T-helper 1 cell treated with Interleukin-12 subunit alpha and Interleukin-12 subunit beta and Interleukin-4 antibody, amounts not matched to agents 30 μg/mL and 1 μg/mL, for 36 hours (primary cell): ENCODE measurements at regions not wholly inside any gene's neighbourhood (a gene's known extent, or its start where the extent isn't known, plus 50 kb on each side); places are given as distances from the start of the nearest gene placed in this dataset.

Experiments used
- H3K27ac Mint-ChIP-seq: one replicate; pipeline ENCODE4 v1.8.0; 2021; ENCODE audit warnings: mild to moderate bottlenecking, mixed read lengths
- H3K27me3 Mint-ChIP-seq: one replicate; pipeline ENCODE4 v1.8.0; 2021; ENCODE audit warnings: low read depth, mixed read lengths
- H3K36me3 Mint-ChIP-seq: one replicate; pipeline ENCODE4 v1.8.0; 2021; ENCODE audit warnings: low read depth, mixed read lengths
- H3K4me1 Mint-ChIP-seq: one replicate; pipeline ENCODE4 v1.8.0; 2021; ENCODE audit warnings: low read depth, mixed read lengths
- H3K4me3 Mint-ChIP-seq: one replicate; pipeline ENCODE4 v1.8.0; 2021; ENCODE audit warnings: mild to moderate bottlenecking, moderate library complexity, mixed read lengths
- H3K9me3 Mint-ChIP-seq: one replicate; pipeline ENCODE4 v1.8.0; 2021; ENCODE audit warnings: mixed read lengths

DNA sequence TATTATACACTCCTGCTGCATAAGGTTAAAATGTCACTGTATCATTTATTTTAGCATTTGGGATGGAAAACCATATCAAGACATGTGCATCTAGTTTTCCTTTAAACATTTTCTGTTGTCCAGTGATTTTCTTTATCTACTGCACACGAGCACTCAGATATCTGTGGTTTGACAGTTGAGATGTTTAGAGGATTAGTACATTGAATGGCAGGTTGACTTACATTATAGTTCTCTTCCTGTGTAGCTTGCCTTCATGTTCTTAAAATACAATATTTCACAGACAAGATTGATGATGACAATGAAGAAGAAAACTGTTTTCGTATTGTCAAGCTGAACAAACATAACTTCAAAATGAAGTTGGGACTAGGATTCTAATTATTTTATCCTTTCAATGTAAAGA lies 2378.4 kb upstream of the WWC1 start:
- no peak overlapping the region for H3K4me3 Mint-ChIP-seq
- no peaks in the 10 kb centered on the region for H3K4me1 Mint-ChIP-seq
- no peak overlapping the region for H3K27ac Mint-ChIP-seq
- peaks cover 25% of the 10 kb centered on the region for H3K9me3 Mint-ChIP-seq
- H3K36me3 Mint-ChIP-seq, result no peaks in the 10 kb centered on the region
- H3K27me3 Mint-ChIP-seq, result no peaks in the 10 kb centered on the region

GRCh38 chr5:165914456-165914855 lies 2377.0 kb upstream of the WWC1 start:
- no peaks in the 10 kb centered on the region for H3K36me3 Mint-ChIP-seq
- no peak overlapping the region for H3K27ac Mint-ChIP-seq
- H3K4me3 Mint-ChIP-seq, result no peak overlapping the region
- H3K27me3 Mint-ChIP-seq, result no peaks in the 10 kb centered on the region
- peaks cover 19% of the 10 kb centered on the region for H3K9me3 Mint-ChIP-seq
- H3K4me1 Mint-ChIP-seq, result no peaks in the 10 kb centered on the region

DNA sequence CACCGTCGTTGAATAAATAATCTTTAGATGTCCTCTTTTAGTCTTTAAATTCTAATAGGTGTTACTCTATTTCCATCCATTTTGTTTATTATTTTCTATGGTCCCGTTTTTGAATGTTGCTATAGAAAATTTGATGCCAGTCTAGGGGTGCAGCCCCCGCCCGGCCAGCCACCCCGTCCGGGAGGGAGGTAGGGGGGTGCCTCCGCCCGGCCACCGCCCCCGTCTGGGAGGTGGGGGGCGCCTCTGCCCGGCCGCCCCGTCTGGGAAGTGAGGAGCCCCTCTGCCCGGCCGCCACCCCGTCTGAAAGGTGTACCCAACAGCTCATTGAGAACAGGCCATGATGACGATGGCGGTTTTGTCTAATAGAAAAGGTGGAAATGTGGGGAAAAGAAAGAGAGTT lies 2372.2 kb upstream of the WWC1 start:
- H3K27ac Mint-ChIP-seq, result no peak overlapping the region
- no peaks in the 10 kb centered on the region for H3K27me3 Mint-ChIP-seq
- peaks cover 17% of the 10 kb centered on the region for H3K9me3 Mint-ChIP-seq
- H3K4me3 Mint-ChIP-seq, result no peak overlapping the region
- no peaks in the 10 kb centered on the region for H3K36me3 Mint-ChIP-seq
- H3K4me1 Mint-ChIP-seq, result no peaks in the 10 kb centered on the region

DNA sequence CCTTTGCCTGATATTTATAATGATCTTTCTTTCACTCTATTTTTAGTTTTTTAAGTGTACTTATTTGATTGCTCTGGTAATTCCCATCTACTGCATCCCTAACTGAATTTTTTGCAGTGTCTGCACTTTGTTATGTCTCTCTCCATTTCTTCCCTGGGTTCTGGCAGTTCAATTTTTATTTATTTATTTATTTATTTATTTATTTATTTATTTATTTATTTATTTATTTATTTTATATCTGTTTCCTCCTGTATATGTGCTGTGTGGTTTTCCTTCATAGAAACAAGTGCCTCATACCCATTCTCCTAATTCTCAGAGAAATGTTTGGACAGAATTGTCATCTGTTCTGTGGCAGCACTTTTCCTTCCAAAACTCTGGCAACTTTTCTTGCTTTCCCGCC lies 2370.8 kb upstream of the WWC1 start:
- H3K27ac Mint-ChIP-seq, result no peak overlapping the region
- H3K27me3 Mint-ChIP-seq, result no peaks in the 10 kb centered on the region
- H3K4me3 Mint-ChIP-seq, result no peak overlapping the region
- H3K9me3 Mint-ChIP-seq, result peaks cover 19% of the 10 kb centered on the region
- H3K4me1 Mint-ChIP-seq, result no peaks in the 10 kb centered on the region
- no peaks in the 10 kb centered on the region for H3K36me3 Mint-ChIP-seq

- no peak overlapping the region for H3K4me3 Mint-ChIP-seq
- no peaks in the 10 kb centered on the region for H3K27me3 Mint-ChIP-seq
- H3K36me3 Mint-ChIP-seq, result no peaks in the 10 kb centered on the region
- H3K27ac Mint-ChIP-seq, result no peak overlapping the region
- peaks cover 24% of the 10 kb centered on the region for H3K9me3 Mint-ChIP-seq
- no peaks in the 10 kb centered on the region for H3K4me1 Mint-ChIP-seq
Measured at GRCh38 chr5:165928971-165929370, 2362.5 kb upstream of the WWC1 start.

- Mint-ChIP-seq H3K27ac (no peak overlapping the region), H3K27me3 (no peaks in the 10 kb centered on the region), H3K4me3 (no peak overlapping the region), H3K36me3 (no peaks in the 10 kb centered on the region), H3K9me3 (peaks cover 10% of the 10 kb centered on the region), H3K4me1 (no peaks in the 10 kb centered on the region)
Measured at GRCh38 chr5:165940541-165940940, 2350.9 kb upstream of the WWC1 start.

DNA sequence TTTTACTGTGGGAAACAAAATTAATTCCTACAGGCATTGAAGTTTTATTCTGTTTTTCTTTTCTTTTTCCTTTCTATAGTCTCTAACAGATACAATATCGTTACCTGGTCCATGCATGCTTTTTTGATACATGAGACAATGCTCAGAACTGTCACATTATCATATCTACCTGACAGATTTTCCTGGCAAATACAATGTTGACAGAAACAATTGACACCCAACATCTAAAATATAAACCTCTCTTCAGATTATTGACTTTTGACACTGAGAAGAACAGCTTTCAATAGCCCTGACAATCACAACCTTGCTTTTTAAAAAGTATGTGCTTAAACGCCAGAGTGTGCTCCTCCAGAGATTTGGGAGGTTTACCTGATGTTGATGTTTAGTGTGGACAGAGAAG lies 2334.6 kb upstream of the WWC1 start:
- Mint-ChIP-seq H3K36me3 (no peaks in the 10 kb centered on the region), H3K4me3 (no peak overlapping the region), H3K27ac (no peak overlapping the region), H3K4me1 (no peaks in the 10 kb centered on the region), H3K9me3 (peaks cover 20% of the 10 kb centered on the region), H3K27me3 (no peaks in the 10 kb centered on the region)

- Mint-ChIP-seq H3K36me3 (no peaks in the 10 kb centered on the region), H3K27me3 (no peaks in the 10 kb centered on the region), H3K4me1 (no peaks in the 10 kb centered on the region), H3K9me3 (peaks cover 21% of the 10 kb centered on the region), H3K27ac (no peak overlapping the region), H3K4me3 (no peak overlapping the region)
Measured at GRCh38 chr5:165981671-165982070, 2309.8 kb upstream of the WWC1 start.

GRCh38 chr5:165996201-165996875 lies 2295.1 kb upstream of the WWC1 start:
- Mint-ChIP-seq H3K27me3 (no peaks in the 10 kb centered on the region), H3K4me3 (no peak overlapping the region), H3K9me3 (peaks cover 23% of the 10 kb centered on the region), H3K36me3 (no peaks in the 10 kb centered on the region), H3K4me1 (no peaks in the 10 kb centered on the region), H3K27ac (no peak overlapping the region)

DNA sequence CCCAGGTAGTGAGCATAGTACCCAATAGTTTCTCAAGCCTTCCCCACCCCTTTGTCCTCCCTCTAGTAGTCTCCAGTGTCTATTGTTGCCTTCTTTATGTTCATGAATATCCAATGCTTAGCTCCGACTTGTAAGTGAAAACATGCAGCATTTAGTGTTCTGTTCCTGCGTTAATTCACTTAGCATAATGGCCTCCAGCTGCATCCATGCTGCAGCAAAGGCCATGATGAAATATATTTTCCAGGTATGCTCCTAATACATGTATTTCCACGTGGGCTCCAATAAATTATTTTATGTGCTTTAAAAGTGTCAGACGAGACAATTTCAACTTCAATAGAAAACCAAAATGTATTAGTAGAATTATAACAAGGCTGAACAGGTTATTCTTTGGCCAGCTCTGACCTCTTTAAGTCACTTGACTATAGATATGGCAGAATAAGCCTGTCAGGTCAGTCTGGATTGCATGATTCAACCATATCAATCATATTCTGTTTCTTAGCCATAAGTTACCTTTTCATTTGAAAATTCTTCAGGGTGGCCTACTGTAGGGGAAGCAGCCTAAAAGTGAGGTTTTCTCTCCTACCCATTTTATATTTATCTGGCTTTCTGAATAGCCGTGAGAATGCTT lies 2291.6 kb upstream of the WWC1 start:
- Mint-ChIP-seq H3K36me3 (no peaks in the 10 kb centered on the region), H3K27me3 (no peaks in the 10 kb centered on the region), H3K9me3 (peaks cover 11% of the 10 kb centered on the region), H3K4me1 (no peaks in the 10 kb centered on the region), H3K27ac (no peak overlapping the region), H3K4me3 (no peak overlapping the region)

DNA sequence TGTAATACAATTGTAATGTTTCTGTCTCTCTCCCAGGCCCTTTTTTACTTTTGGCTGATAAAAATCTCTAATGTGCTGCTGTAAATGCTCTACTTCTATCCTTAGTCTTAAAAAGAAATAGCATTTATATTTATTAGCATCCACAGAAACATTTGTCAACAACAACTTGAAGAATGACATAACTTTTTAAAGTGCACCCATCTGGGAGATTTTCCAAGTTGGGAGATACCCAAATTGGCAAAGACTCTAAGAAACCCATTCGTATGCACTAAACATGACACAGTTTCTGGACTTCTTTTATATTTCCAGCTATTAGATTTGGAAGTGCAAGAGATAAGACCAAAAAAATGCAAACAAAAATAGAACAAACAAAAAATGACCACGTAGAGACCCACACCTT lies 2287.4 kb upstream of the WWC1 start:
- Mint-ChIP-seq H3K27me3 (no peaks in the 10 kb centered on the region), H3K9me3 (peaks cover 11% of the 10 kb centered on the region), H3K36me3 (no peaks in the 10 kb centered on the region), H3K4me1 (no peaks in the 10 kb centered on the region), H3K4me3 (no peak overlapping the region), H3K27ac (no peak overlapping the region)

DNA sequence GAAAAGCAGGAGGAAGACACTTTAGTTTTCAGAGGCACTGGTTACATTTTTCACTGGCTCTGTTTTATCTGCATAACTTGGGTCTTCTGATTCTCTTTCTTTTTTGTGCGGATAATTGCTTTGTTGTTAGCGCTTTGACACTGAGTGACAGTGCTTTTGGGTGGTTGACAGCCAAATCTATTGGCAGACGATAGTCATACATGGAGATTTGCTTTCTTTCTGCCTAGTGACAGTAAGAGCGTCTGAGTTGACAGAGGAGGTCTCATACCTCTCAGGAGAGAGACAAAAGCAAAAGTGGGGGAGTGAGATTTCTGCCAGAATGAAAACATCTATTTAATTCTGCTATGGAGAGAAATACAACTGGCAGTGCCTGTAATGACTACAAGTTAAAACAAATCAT lies 2278.0 kb upstream of the WWC1 start:
- no peaks in the 10 kb centered on the region for H3K4me1 Mint-ChIP-seq
- H3K27ac Mint-ChIP-seq, result no peak overlapping the region
- peaks cover 9% of the 10 kb centered on the region for H3K9me3 Mint-ChIP-seq
- no peaks in the 10 kb centered on the region for H3K27me3 Mint-ChIP-seq
- H3K4me3 Mint-ChIP-seq, result no peak overlapping the region
- no peaks in the 10 kb centered on the region for H3K36me3 Mint-ChIP-seq

GRCh38 chr5:166014256-166014655 lies 2277.2 kb upstream of the WWC1 start:
- Mint-ChIP-seq H3K4me1 (no peaks in the 10 kb centered on the region), H3K36me3 (no peaks in the 10 kb centered on the region), H3K27me3 (no peaks in the 10 kb centered on the region), H3K4me3 (no peak overlapping the region), H3K27ac (no peak overlapping the region), H3K9me3 (peaks cover 9% of the 10 kb centered on the region)

DNA sequence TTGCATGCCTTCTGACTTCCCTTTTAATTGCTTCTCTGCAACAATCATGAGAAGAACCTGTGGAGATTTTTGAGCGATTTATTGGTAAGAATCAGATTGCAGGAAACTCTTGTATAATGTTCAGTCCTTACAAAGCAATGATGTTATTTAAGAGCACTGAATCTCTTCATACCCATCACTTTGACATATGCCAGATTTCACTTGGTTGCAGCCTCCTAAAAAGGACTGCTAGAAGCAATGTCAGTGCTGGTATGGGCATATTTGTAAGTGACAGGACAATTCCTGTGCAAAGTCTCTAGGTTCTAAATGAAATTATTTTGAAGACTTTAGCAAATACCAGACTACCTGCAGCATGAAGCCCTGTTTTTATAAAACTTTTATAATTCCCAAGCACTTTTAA lies 2272.7 kb upstream of the WWC1 start:
- Mint-ChIP-seq H3K4me1 (no peaks in the 10 kb centered on the region), H3K27ac (no peak overlapping the region), H3K27me3 (no peaks in the 10 kb centered on the region), H3K9me3 (peaks cover 12% of the 10 kb centered on the region), H3K36me3 (no peaks in the 10 kb centered on the region), H3K4me3 (no peak overlapping the region)

- H3K9me3 Mint-ChIP-seq, result peaks cover 8% of the 10 kb centered on the region
- no peak overlapping the region for H3K27ac Mint-ChIP-seq
- H3K4me3 Mint-ChIP-seq, result no peak overlapping the region
- H3K27me3 Mint-ChIP-seq, result no peaks in the 10 kb centered on the region
- no peaks in the 10 kb centered on the region for H3K36me3 Mint-ChIP-seq
- H3K4me1 Mint-ChIP-seq, result no peaks in the 10 kb centered on the region
Measured at GRCh38 chr5:166022065-166022464, 2269.4 kb upstream of the WWC1 start.
